Breast epithelium (tissue), 3 donors: ENCODE measurements at regions not wholly inside any gene's neighbourhood (a gene's known extent, or its start where the extent isn't known, plus 50 kb on each side); places are given as distances from the start of the nearest gene placed in this dataset.
"Not testable (repeated sequence)": the region's sequence is repeated elsewhere in the genome, so short reads cannot be mapped to it uniquely, and the experiment has no call there.

Experiments used
- POLR2A ChIP-seq: fragments of 450-650 bp; IDR thresholded peaks from one replicate; pipeline ENCODE4 v1.6.1; 2016; ENCODE audit warnings: antibody characterized with exemption, mild to moderate bottlenecking, moderate library complexity
- POLR2AphosphoS5 ChIP-seq, 3 donors: sonication (generic); formaldehyde crosslinking; IDR thresholded peaks; one replicate each; pipeline ENCODE4 v1.6.1; 2017; ENCODE audit warnings: antibody characterized with exemption in 3 of 3
- TF ChIP-seq, protein P1 (sequence below), 3 donors: fragments of 450-650 bp; IDR thresholded peaks; one replicate each; pipeline ENCODE4 v1.5.1; 2016 to 2017; ENCODE audit warnings: antibody characterized with exemption in 3 of 3, mild to moderate bottlenecking in 3 of 3, moderate library complexity in 3 of 3

DNA sequence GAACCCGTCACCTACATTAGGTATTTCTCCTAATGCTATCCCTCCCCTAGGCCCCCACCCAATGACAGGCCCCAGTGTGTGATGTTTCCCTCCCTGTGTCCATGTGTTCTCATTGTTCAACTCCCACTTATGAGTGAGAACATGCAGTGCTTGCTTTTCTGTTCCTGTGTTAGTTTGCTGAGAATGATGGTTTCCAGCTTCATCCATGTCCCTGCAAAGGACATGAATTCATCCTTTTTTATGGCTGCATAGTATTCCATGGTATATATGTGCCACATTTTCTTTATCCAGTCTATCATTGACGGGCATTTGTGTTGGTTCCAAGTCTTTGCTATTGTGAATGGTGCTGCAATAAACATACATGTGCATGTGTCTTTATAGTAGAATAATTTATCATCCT lies 163.2 kb upstream of the LMO3 start:
- TF ChIP-seq, protein P1, sequence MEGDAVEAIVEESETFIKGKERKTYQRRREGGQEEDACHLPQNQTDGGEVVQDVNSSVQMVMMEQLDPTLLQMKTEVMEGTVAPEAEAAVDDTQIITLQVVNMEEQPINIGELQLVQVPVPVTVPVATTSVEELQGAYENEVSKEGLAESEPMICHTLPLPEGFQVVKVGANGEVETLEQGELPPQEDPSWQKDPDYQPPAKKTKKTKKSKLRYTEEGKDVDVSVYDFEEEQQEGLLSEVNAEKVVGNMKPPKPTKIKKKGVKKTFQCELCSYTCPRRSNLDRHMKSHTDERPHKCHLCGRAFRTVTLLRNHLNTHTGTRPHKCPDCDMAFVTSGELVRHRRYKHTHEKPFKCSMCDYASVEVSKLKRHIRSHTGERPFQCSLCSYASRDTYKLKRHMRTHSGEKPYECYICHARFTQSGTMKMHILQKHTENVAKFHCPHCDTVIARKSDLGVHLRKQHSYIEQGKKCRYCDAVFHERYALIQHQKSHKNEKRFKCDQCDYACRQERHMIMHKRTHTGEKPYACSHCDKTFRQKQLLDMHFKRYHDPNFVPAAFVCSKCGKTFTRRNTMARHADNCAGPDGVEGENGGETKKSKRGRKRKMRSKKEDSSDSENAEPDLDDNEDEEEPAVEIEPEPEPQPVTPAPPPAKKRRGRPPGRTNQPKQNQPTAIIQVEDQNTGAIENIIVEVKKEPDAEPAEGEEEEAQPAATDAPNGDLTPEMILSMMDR (IDR thresholded peaks at IDR 0.05) = not testable (repeated sequence)
- not testable (repeated sequence) for TF ChIP-seq POLR2AphosphoS5 (IDR thresholded peaks at IDR 0.05); POLR2A
